Endothelial cell of umbilical vein (primary cell): ENCODE measurements at regions not wholly inside any gene's neighbourhood (a gene's known extent, or its start where the extent isn't known, plus 50 kb on each side); places are given as distances from the start of the nearest gene placed in this dataset.

Source experiments
- BruUV-seq: library from RNA; stranded (reverse); fragments of 400-500 nt; replicated peaks from 2 replicates; lab custom pipeline; 2021; lab: Mats Ljungman, UMichigan
- CTCF ChIA-PET: fragments of 300-600, 350-600 bp; sonication (Branson Sonifier 250); formaldehyde crosslinking; loops from one replicate; lab custom pipeline; 2021; ENCODE audit warnings: antibody characterized with exemption, inconsistent platforms; lab: Charles Lee
- POLR2A ChIA-PET: fragments of 300-600, 350-600 bp; sonication (Branson Sonifier 250); formaldehyde crosslinking; loops from one replicate; lab custom pipeline; 2021; ENCODE audit warnings: antibody characterized with exemption, inconsistent platforms; lab: Charles Lee
- DNase-seq: peaks from one replicate; pipeline ENCODE4 v3.0.0-alpha.2; 2011; ENCODE audit warnings: low read depth, low spot score
- FAIRE-seq: peaks from 2 replicates; lab custom pipeline; 2011; peaks lifted over from hg19 to GRCh38; lab: Jason Lieb, UNC
- H2AFZ ChIP-seq: 2 replicates; pipeline ENCODE4 v1.6.0; 2012; ENCODE audit warnings: low read depth, low read length, control low read depth, inconsistent platforms
- H3K27ac ChIP-seq: 2 replicates; pipeline ENCODE4 v1.5.1; 2011; ENCODE audit warnings: low read depth, mild to moderate bottlenecking, control low read depth, low read length, moderate library complexity; ENCODE audit not compliant: insufficient read depth
- H3K27me3 ChIP-seq, 2 experiments: 2 replicates each; pipeline versions ENCODE4 v1.6.0 to v1.6.1; 2011; ENCODE audit warnings: low read length in 2 of 2, mixed read lengths in 1 of 2; ENCODE audit not compliant: control insufficient read depth in 2 of 2, insufficient read depth in 2 of 2
- H3K36me3 ChIP-seq, 2 experiments: 2 replicates in 1 of 2; 3 replicates in 1 of 2; pipeline ENCODE4 v1.5.1; 2011; ENCODE audit warnings: low read length in 2 of 2, mild to moderate bottlenecking in 1 of 2, moderate library complexity in 1 of 2; ENCODE audit not compliant: control insufficient read depth in 2 of 2, insufficient read depth in 2 of 2; ENCODE audit errors: extremely low read depth in 1 of 2
- H3K4me1 ChIP-seq: 3 replicates; pipeline ENCODE4 v1.5.1; 2011; ENCODE audit warnings: mild to moderate bottlenecking, low read length; ENCODE audit not compliant: control insufficient read depth, insufficient read depth; ENCODE audit errors: extremely low read depth
- H3K4me2 ChIP-seq: 2 replicates; pipeline ENCODE4 v1.6.1; 2011; ENCODE audit warnings: low read length, control low read depth, mixed read lengths; ENCODE audit not compliant: insufficient read depth
- H3K4me3 ChIP-seq, 3 experiments: fragments of 200-600 bp in 1 of 3; sonication (generic), shearing (Covaris generic) in 1 of 3; replicated peaks in 1 of 3; 2 replicates each; pipeline ENCODE4 v1.5.1; 2011 to 2016; ENCODE audit warnings: control low read depth in 3 of 3, low read length in 3 of 3, mild to moderate bottlenecking in 2 of 3, inconsistent platforms in 1 of 3, low read depth in 1 of 3, moderate library complexity in 1 of 3; ENCODE audit not compliant: insufficient read depth in 1 of 3
- H3K79me2 ChIP-seq: 2 replicates; pipeline ENCODE4 v1.6.0; 2012; ENCODE audit warnings: low read length, inconsistent platforms; ENCODE audit not compliant: control insufficient read depth, insufficient read depth
- H3K9ac ChIP-seq: replicated peaks from 2 replicates; pipeline ENCODE3; 2011; ENCODE audit warnings: low read length, control low read depth; ENCODE audit not compliant: insufficient read depth; ENCODE audit errors: extremely low read depth
- H3K9me1 ChIP-seq: replicated peaks from 3 replicates; pipeline ENCODE4 v1.6.0; 2011; ENCODE audit warnings: mild to moderate bottlenecking, low read length; ENCODE audit not compliant: control insufficient read depth, insufficient read depth; ENCODE audit errors: extremely low read depth
- H3K9me3 ChIP-seq: replicated peaks from 2 replicates; pipeline ENCODE4 v1.5.1; 2012; ENCODE audit warnings: low read length, inconsistent platforms; ENCODE audit not compliant: control insufficient read depth, insufficient read depth
- H4K20me1 ChIP-seq: replicated peaks from 2 replicates; pipeline ENCODE3; 2011; ENCODE audit warnings: mild to moderate bottlenecking, low read length; ENCODE audit not compliant: control insufficient read depth, insufficient read depth; ENCODE audit errors: extremely low read depth
- EZH2 ChIP-seq: IDR thresholded peaks from 2 replicates; pipeline ENCODE4 v1.6.1; 2012; ENCODE audit warnings: borderline replicate concordance, low read depth, mild to moderate bottlenecking, moderate library complexity, low read length, inconsistent platforms; ENCODE audit not compliant: severe bottlenecking
- FOS ChIP-seq: IDR thresholded peaks from 2 replicates; pipeline ENCODE4 v1.6.1; 2011; ENCODE audit warnings: mild to moderate bottlenecking, low read length, moderate library complexity, borderline replicate concordance; ENCODE audit not compliant: insufficient read depth
- GATA2 ChIP-seq: IDR thresholded peaks from 2 replicates; pipeline ENCODE4 v1.7.0; 2011; ENCODE audit warnings: low read depth, mild to moderate bottlenecking, moderate library complexity, mixed read lengths, low read length; ENCODE audit not compliant: insufficient read length, insufficient read depth
- JUN ChIP-seq: IDR thresholded peaks from 2 replicates; pipeline ENCODE4 v1.6.1; 2011; ENCODE audit warnings: borderline replicate concordance, low read depth; ENCODE audit not compliant: insufficient read length, insufficient read depth
- MAX ChIP-seq: IDR thresholded peaks from 2 replicates; pipeline ENCODE4 v1.6.1; 2011; ENCODE audit not compliant: insufficient read depth, insufficient read length
- MYC ChIP-seq: IDR thresholded peaks from one replicate; pipeline ENCODE4 v1.6.1; 2011; ENCODE audit warnings: mild to moderate bottlenecking, low read depth, low read length
- POLR2A ChIP-seq: IDR thresholded peaks from 2 replicates; pipeline ENCODE4 v1.6.1; 2012; ENCODE audit warnings: low read depth, mild to moderate bottlenecking, control low read depth, low read length
- POLR2AphosphoS5 ChIP-seq: IDR thresholded peaks from 2 replicates; pipeline ENCODE4 v1.6.1; 2012; ENCODE audit warnings: low read depth, mild to moderate bottlenecking, control low read depth, low read length, moderate library complexity; ENCODE audit not compliant: insufficient read depth
- dilution Hi-C: fragments of 300-500 bp; cut with MboI; formaldehyde crosslinking; loops from one replicate; pipeline ENCODE4 v1.15.0; 2019; ENCODE audit warnings: low sequenced_read_pairs; ENCODE audit not compliant: extremely low pct_ligation_motif_present
- intact Hi-C: fragments of 100-400 bp; cut with micrococcal nuclease; formaldehyde crosslinking; loops from one replicate; pipeline ENCODE4 v1.10.0; 2022
- TF ChIP-seq, protein P1 (sequence below), 2 donors: IDR thresholded peaks; 1 replicate in 1 of 2; 2 replicates in 1 of 2; pipeline ENCODE4 v1.5.1; 2011; ENCODE audit warnings: low read length in 2 of 2, mild to moderate bottlenecking in 2 of 2, moderate library complexity in 2 of 2, control low read depth in 1 of 2, inconsistent platforms in 1 of 2, low read depth in 1 of 2; ENCODE audit not compliant: insufficient read depth in 1 of 2; ENCODE audit errors: extremely low read depth in 1 of 2

- Histone ChIP-seq H3K27ac (no peak overlapping the region), H3K79me2 (no peaks in the 10 kb centered on the region), H3K4me2 (no peak overlapping the region), H3K36me3 (no peaks in the 10 kb centered on the region), H3K4me1 (peaks cover under 1% of the 10 kb centered on the region), H3K9ac (no peak overlapping the region), H3K9me3 (no peaks in the 10 kb centered on the region), H3K27me3 (peaks cover 2 to 5% of the 10 kb centered on the region in 2 experiments), H2AFZ (no peak overlapping the region), H4K20me1 (no peaks in the 10 kb centered on the region), H3K9me1 (no peaks in the 10 kb centered on the region), H3K4me3 (no peak overlapping the region)
- CTCF ChIA-PET = interaction anchor here (0.8 to 1.3 kb wide), 2 partner anchors 9 to 106 kb away, joined by 3 read pairs; no protein-coding TSS in a partner anchor
- FAIRE-seq (no peak), DNase-seq (no peak)
- POLR2A ChIA-PET = no interaction called here
- no TSS peak for BruUV-seq
- no peak for TF ChIP-seq GATA2
- TF ChIP-seq MAX = no peak
- TF ChIP-seq POLR2A = no peak
- TF ChIP-seq POLR2AphosphoS5 = no peak
- TF ChIP-seq, protein P1, sequence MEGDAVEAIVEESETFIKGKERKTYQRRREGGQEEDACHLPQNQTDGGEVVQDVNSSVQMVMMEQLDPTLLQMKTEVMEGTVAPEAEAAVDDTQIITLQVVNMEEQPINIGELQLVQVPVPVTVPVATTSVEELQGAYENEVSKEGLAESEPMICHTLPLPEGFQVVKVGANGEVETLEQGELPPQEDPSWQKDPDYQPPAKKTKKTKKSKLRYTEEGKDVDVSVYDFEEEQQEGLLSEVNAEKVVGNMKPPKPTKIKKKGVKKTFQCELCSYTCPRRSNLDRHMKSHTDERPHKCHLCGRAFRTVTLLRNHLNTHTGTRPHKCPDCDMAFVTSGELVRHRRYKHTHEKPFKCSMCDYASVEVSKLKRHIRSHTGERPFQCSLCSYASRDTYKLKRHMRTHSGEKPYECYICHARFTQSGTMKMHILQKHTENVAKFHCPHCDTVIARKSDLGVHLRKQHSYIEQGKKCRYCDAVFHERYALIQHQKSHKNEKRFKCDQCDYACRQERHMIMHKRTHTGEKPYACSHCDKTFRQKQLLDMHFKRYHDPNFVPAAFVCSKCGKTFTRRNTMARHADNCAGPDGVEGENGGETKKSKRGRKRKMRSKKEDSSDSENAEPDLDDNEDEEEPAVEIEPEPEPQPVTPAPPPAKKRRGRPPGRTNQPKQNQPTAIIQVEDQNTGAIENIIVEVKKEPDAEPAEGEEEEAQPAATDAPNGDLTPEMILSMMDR (IDR thresholded peaks at IDR 0.05; ENCODE audit: extremely low read depth in 1 of 2, insufficient read depth in 1 of 2, low read depth in 1 of 2, low read length in 2 of 2) = no peak
- no peak for TF ChIP-seq JUN
- no peak for TF ChIP-seq FOS
- TF ChIP-seq EZH2 = no peak
- TF ChIP-seq MYC = no peak
- intact Hi-C loops = no loop called here
- dilution Hi-C loops = no loop called here
These were observed 336.5 kb downstream of the C16orf95 start for GRCh38 chr16:86980644-86981043.
